HuH-7.5 (cell line): ENCODE measurements at regions not wholly inside any gene's neighbourhood (a gene's known extent, or its start where the extent isn't known, plus 50 kb on each side); places are given as distances from the start of the nearest gene placed in this dataset.

Experiments used
- DNase-seq: peaks from one replicate; pipeline ENCODE4 v3.0.0; 2011; ENCODE audit warnings: low spot score

- DNase-seq: no peak
Measured at GRCh38 chr6:139577124-139577762, 202.8 kb upstream of the CITED2 start.

- no peak for DNase-seq
Measured at GRCh38 chr6:139572001-139572400, 197.6 kb upstream of the CITED2 start.

GRCh38 chr6:139570166-139570565 lies 195.7 kb upstream of the CITED2 start:
- no peak for DNase-seq

- no peak for DNase-seq
Measured at GRCh38 chr6:139569566-139569965, 195.1 kb upstream of the CITED2 start.

- no peak for DNase-seq
Measured at GRCh38 chr6:139568956-139569538, 194.6 kb upstream of the CITED2 start.

- no peak for DNase-seq
Measured at GRCh38 chr6:139568151-139568955, 193.9 kb upstream of the CITED2 start.

- DNase-seq: no peak
Measured at GRCh38 chr6:139567095-139567494, 192.6 kb upstream of the CITED2 start.

GRCh38 chr6:139565591-139565990 lies 191.1 kb upstream of the CITED2 start:
- no peak for DNase-seq

- no peak for DNase-seq
Measured at GRCh38 chr6:139557547-139557946, 183.1 kb upstream of the CITED2 start.

GRCh38 chr6:139556532-139556931 lies 182.1 kb upstream of the CITED2 start:
- no peak for DNase-seq

GRCh38 chr6:139553916-139554315 lies 179.5 kb upstream of the CITED2 start:
- DNase-seq: no peak

- DNase-seq: no peak
Measured at GRCh38 chr6:139551376-139551775, 176.9 kb upstream of the CITED2 start.

- no peak for DNase-seq
Measured at GRCh38 chr6:139550361-139550760, 175.9 kb upstream of the CITED2 start.

GRCh38 chr6:139549561-139550070 lies 175.2 kb upstream of the CITED2 start:
- DNase-seq: no peak

- no peak for DNase-seq
Measured at GRCh38 chr6:139547804-139548203, 173.4 kb upstream of the CITED2 start.

- no peak for DNase-seq
Measured at GRCh38 chr6:139547122-139547776, 172.8 kb upstream of the CITED2 start.

GRCh38 chr6:139546106-139546472 lies 171.6 kb upstream of the CITED2 start:
- no peak for DNase-seq

GRCh38 chr6:139545206-139546105 lies 171.0 kb upstream of the CITED2 start:
- no peak for DNase-seq

- no peak for DNase-seq
Measured at GRCh38 chr6:139544701-139545057, 170.2 kb upstream of the CITED2 start.

- no peak for DNase-seq
Measured at GRCh38 chr6:139542351-139542750, 167.9 kb upstream of the CITED2 start.

- no peak for DNase-seq
Measured at GRCh38 chr6:139540894-139541293, 166.4 kb upstream of the CITED2 start.

- no peak for DNase-seq
Measured at GRCh38 chr6:139540276-139540675, 165.8 kb upstream of the CITED2 start.
